ENCODE measurements at regions not wholly inside any gene's neighbourhood (a gene's known extent, or its start where the extent isn't known, plus 50 kb on each side); places are given as distances from the start of the nearest gene placed in this dataset.

DNA sequence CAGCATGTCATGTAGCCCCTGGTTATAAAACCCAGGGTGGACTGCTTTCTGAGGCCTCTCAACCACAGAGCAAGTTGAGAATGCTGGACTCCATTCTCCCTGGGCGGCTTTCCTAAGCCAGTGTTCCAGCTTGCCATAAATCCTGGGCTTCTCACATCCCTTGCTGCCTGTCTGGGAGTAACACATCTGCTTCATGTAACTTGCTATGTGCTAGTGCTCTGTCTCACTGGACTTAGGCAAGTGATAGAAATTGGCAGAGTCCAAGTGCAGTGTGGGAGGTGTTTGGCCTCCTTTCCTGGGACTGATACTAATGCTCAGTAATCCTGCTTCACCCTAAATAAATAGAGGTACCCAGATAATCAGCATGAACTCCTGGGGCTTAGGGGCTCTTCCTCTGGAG, 277.1 kb upstream of the POM121L12 start:
- no peaks in the 10 kb centered on the region for H3K27me3 ChIP-seq (ENCODE audit: insufficient read depth, poor library complexity, severe bottlenecking)
- TF ChIP-seq CTCF (IDR thresholded peaks at IDR 0.05; ENCODE audit: poor library complexity, severe bottlenecking) = no peak
- no peaks in the 10 kb centered on the region for H3K36me3 ChIP-seq (ENCODE audit: low read depth)
- H3K4me1 ChIP-seq (ENCODE audit: insufficient read depth, poor library complexity, severe bottlenecking) = no peaks in the 10 kb centered on the region
- H3K27ac ChIP-seq (ENCODE audit: poor library complexity, severe bottlenecking) = no peak overlapping the region
- H3K4me3 ChIP-seq (ENCODE audit: severe bottlenecking) = no peak overlapping the region
- no peak for ATAC-seq (ENCODE audit: low read depth)
- H3K9me3 ChIP-seq (ENCODE audit: severe bottlenecking) = no peaks in the 10 kb centered on the region
- DNase-seq (ENCODE audit: low spot score) = no peak

- Histone ChIP-seq H3K4me3 (ENCODE audit: severe bottlenecking) (no peak overlapping the region), H3K4me1 (ENCODE audit: insufficient read depth, poor library complexity, severe bottlenecking) (no peaks in the 10 kb centered on the region), H3K36me3 (ENCODE audit: low read depth) (no peaks in the 10 kb centered on the region), H3K27me3 (ENCODE audit: insufficient read depth, poor library complexity, severe bottlenecking) (no peaks in the 10 kb centered on the region), H3K9me3 (ENCODE audit: severe bottlenecking) (no peaks in the 10 kb centered on the region), H3K27ac (ENCODE audit: poor library complexity, severe bottlenecking) (no peak overlapping the region)
- no peak for TF ChIP-seq CTCF (IDR thresholded peaks at IDR 0.05; ENCODE audit: poor library complexity, severe bottlenecking)
- no peak for DNase-seq (ENCODE audit: low spot score)
- ATAC-seq (ENCODE audit: low read depth) = no peak
Observed at GRCh38 chr7:52753855-52754254, 281.6 kb upstream of the POM121L12 start.

DNA sequence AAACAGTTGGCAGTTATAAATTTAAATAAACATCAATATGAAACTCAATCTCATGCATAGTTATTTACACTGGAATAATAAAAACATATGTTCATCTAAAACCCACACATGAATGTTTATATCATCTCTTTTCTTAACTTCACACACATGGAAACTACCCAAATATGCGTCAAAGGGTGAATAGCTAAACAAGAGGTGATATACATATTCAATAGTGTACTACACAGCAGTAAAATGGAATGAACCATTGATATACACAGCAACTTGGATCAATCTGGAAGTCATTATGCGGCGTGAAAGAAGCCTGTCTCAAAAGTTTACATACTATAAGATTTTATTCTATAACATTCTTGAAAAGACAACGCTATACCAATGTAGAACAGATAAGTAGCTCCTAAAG, 282.5 kb upstream of the POM121L12 start:
- Histone ChIP-seq H3K36me3 (ENCODE audit: low read depth) (no peaks in the 10 kb centered on the region), H3K4me3 (ENCODE audit: severe bottlenecking) (no peak overlapping the region), H3K9me3 (ENCODE audit: severe bottlenecking) (no peaks in the 10 kb centered on the region), H3K27me3 (ENCODE audit: insufficient read depth, poor library complexity, severe bottlenecking) (no peaks in the 10 kb centered on the region), H3K27ac (ENCODE audit: poor library complexity, severe bottlenecking) (no peak overlapping the region), H3K4me1 (ENCODE audit: insufficient read depth, poor library complexity, severe bottlenecking) (no peaks in the 10 kb centered on the region)
- no peak for TF ChIP-seq CTCF (IDR thresholded peaks at IDR 0.05; ENCODE audit: poor library complexity, severe bottlenecking)
- ATAC-seq (ENCODE audit: low read depth) = no peak
- DNase-seq (ENCODE audit: low spot score) = no peak

- ATAC-seq (ENCODE audit: low read depth) (no peak), DNase-seq (ENCODE audit: low spot score) (no peak)
- Histone ChIP-seq H3K36me3 (ENCODE audit: low read depth) (no peaks in the 10 kb centered on the region), H3K9me3 (ENCODE audit: severe bottlenecking) (no peaks in the 10 kb centered on the region), H3K27me3 (ENCODE audit: insufficient read depth, poor library complexity, severe bottlenecking) (no peaks in the 10 kb centered on the region), H3K27ac (ENCODE audit: poor library complexity, severe bottlenecking) (no peak overlapping the region), H3K4me3 (ENCODE audit: severe bottlenecking) (no peak overlapping the region), H3K4me1 (ENCODE audit: insufficient read depth, poor library complexity, severe bottlenecking) (no peaks in the 10 kb centered on the region)
- TF ChIP-seq CTCF (IDR thresholded peaks at IDR 0.05; ENCODE audit: poor library complexity, severe bottlenecking) = no peak
Observed at GRCh38 chr7:52749880-52750279, 285.6 kb upstream of the POM121L12 start.

DNA sequence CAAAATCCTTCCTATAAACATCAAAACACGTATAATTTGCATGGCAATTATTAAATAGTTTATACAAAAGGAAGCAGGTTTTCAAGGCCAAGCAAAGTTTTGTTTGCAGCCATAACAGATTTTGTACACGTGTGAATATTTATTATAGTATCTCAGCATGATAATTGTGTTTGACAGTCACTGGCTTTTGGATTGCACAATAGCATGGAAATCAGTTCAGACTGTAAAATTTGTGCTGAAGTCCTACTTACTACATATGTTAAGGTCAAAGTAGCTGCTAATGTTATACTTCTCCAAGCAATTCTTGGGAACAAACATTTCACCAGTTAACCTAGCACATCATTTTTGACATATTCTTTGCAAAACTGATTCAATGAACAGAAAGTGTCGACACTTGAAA, 287.6 kb upstream of the POM121L12 start:
- H3K27ac ChIP-seq (ENCODE audit: poor library complexity, severe bottlenecking) = no peak overlapping the region
- ATAC-seq (ENCODE audit: low read depth) (no peak), DNase-seq (ENCODE audit: low spot score) (no peak)
- H3K9me3 ChIP-seq (ENCODE audit: severe bottlenecking) = no peaks in the 10 kb centered on the region
- H3K4me1 ChIP-seq (ENCODE audit: insufficient read depth, poor library complexity, severe bottlenecking) = no peaks in the 10 kb centered on the region
- no peak overlapping the region for H3K4me3 ChIP-seq (ENCODE audit: severe bottlenecking)
- H3K36me3 ChIP-seq (ENCODE audit: low read depth) = no peaks in the 10 kb centered on the region
- no peak for TF ChIP-seq CTCF (IDR thresholded peaks at IDR 0.05; ENCODE audit: poor library complexity, severe bottlenecking)
- H3K27me3 ChIP-seq (ENCODE audit: insufficient read depth, poor library complexity, severe bottlenecking) = no peaks in the 10 kb centered on the region

Measured in RWPE2 (cell line).